Sigmoid colon (tissue), 4 donors: ENCODE measurements at regions not wholly inside any gene's neighbourhood (a gene's known extent, or its start where the extent isn't known, plus 50 kb on each side); places are given as distances from the start of the nearest gene placed in this dataset.

Source experiments
- CTCF ChIP-seq, 4 experiments: fragments of 450-650 bp in 3 of 4; fragments of 200-600 bp in 1 of 4; IDR thresholded peaks; one replicate each; pipeline ENCODE4 v1.5.1; 2016 to 2019; ENCODE audit warnings: antibody characterized with exemption in 4 of 4, mild to moderate bottlenecking in 3 of 4, moderate library complexity in 2 of 4
- EP300 ChIP-seq, 4 donors: sonication (generic); formaldehyde crosslinking; IDR thresholded peaks; one replicate each; pipeline ENCODE4 v1.6.1; 2017; ENCODE audit warnings: antibody characterized with exemption in 4 of 4
- POLR2A ChIP-seq, 2 donors: fragments of 450-650 bp; IDR thresholded peaks; one replicate each; pipeline ENCODE4 v1.6.1; 2016; ENCODE audit warnings: antibody characterized with exemption in 2 of 2, mild to moderate bottlenecking in 2 of 2, moderate library complexity in 2 of 2

- no peak for TF ChIP-seq CTCF (IDR thresholded peaks at IDR 0.05)
- TF ChIP-seq EP300 (IDR thresholded peaks at IDR 0.05), result no peak
- no peak for TF ChIP-seq POLR2A (IDR thresholded peaks at IDR 0.05)
Observed at GRCh38 chr7:1382553-1383397, 76.5 kb downstream of the MICALL2 start.
